Neural cell (in vitro differentiated cells): ENCODE measurements at regions not wholly inside any gene's neighbourhood (a gene's known extent, or its start where the extent isn't known, plus 50 kb on each side); places are given as distances from the start of the nearest gene placed in this dataset.

Experiments used
- H2AFZ ChIP-seq: fragments of 200-600, 300-800 bp; sonication (generic), shearing (Covaris generic); 2 replicates; pipeline ENCODE4 v1.6.0; 2014; ENCODE audit warnings: low read depth, mild to moderate bottlenecking, antibody characterized with exemption, low read length, moderate library complexity
- H3F3A ChIP-seq: fragments of 200-600 bp; shearing (Covaris generic); 2 replicates; pipeline ENCODE4 v1.6.1; 2016; ENCODE audit warnings: mild to moderate bottlenecking, moderate library complexity, mixed read lengths, antibody characterized with exemption, low read length; ENCODE audit not compliant: insufficient read depth, poor library complexity, severe bottlenecking
- H3K27ac ChIP-seq: fragments of 200-600, 300-800 bp; sonication (generic), shearing (Covaris generic); 2 replicates; pipeline ENCODE4 v1.5.1; 2014; ENCODE audit warnings: mild to moderate bottlenecking, low read length, moderate library complexity
- H3K27me3 ChIP-seq: fragments of 300-800, 200-600 bp; sonication (generic), shearing (Covaris generic); 2 replicates; pipeline ENCODE4 v1.6.0; 2014; ENCODE audit warnings: mild to moderate bottlenecking, low read depth, low read length, moderate library complexity; ENCODE audit not compliant: insufficient read depth
- H3K36me3 ChIP-seq: fragments of 300-800, 200-600 bp; sonication (generic), shearing (Covaris generic); 2 replicates; pipeline ENCODE4 v1.5.1; 2014; ENCODE audit warnings: mild to moderate bottlenecking, antibody characterized with exemption, low read length, moderate library complexity; ENCODE audit not compliant: insufficient read depth
- H3K4me2 ChIP-seq: fragments of 300-800, 200-600 bp; sonication (generic), shearing (Covaris generic); 2 replicates; pipeline ENCODE4 v1.6.0; 2014; ENCODE audit warnings: mild to moderate bottlenecking, low read length
- H3K4me3 ChIP-seq: fragments of 300-800, 200-600 bp; sonication (generic), shearing (Covaris generic); 2 replicates; pipeline ENCODE4 v1.5.1; 2014; ENCODE audit warnings: mild to moderate bottlenecking, low read length, moderate library complexity
- H3K79me2 ChIP-seq: fragments of 200-600 bp; shearing (Covaris generic); replicated peaks from 2 replicates; pipeline ENCODE4 v1.6.0; 2014; ENCODE audit warnings: mild to moderate bottlenecking, low read length, moderate library complexity; ENCODE audit not compliant: insufficient read depth
- H3K9ac ChIP-seq: fragments of 300-800, 200-600 bp; sonication (generic), shearing (Covaris generic); 2 replicates; pipeline ENCODE4 v1.6.1; 2016; ENCODE audit warnings: mild to moderate bottlenecking, low read length, mixed read lengths
- H3K9me2 ChIP-seq: fragments of 200-600 bp; shearing (Covaris generic); 2 replicates; pipeline ENCODE4 v1.6.1; 2016; ENCODE audit warnings: mild to moderate bottlenecking, low read length, mixed read lengths; ENCODE audit not compliant: insufficient read depth
- H3K9me3 ChIP-seq: fragments of 200-600, 300-800 bp; sonication (generic), shearing (Covaris generic); 2 replicates; pipeline ENCODE4 v1.6.1; 2016; ENCODE audit warnings: mild to moderate bottlenecking, mixed run types, low read length, moderate library complexity, mixed read lengths
- H4K20me1 ChIP-seq: fragments of 200-600 bp; shearing (Covaris generic); 2 replicates; pipeline ENCODE4 v1.6.1; 2016; ENCODE audit warnings: mild to moderate bottlenecking, mixed run types; ENCODE audit not compliant: insufficient read depth
- EP300 ChIP-seq: fragments of 450-650 bp; conservative IDR thresholded peaks from 2 replicates; pipeline ENCODE4 v1.6.1; 2014; ENCODE audit warnings: antibody characterized with exemption, mild to moderate bottlenecking, moderate library complexity; ENCODE audit not compliant: poor library complexity, severe bottlenecking
- EZH2 ChIP-seq: fragments of 200-600, 300-800 bp; shearing (Covaris generic), sonication (generic); IDR thresholded peaks from 2 replicates; pipeline ENCODE4 v1.6.1; 2014; ENCODE audit warnings: antibody characterized with exemption, low read length, borderline replicate concordance, mild to moderate bottlenecking; ENCODE audit not compliant: insufficient read depth, poor library complexity, severe bottlenecking
- MXI1 ChIP-seq: fragments of 450-650 bp; conservative IDR thresholded peaks from 2 replicates; pipeline ENCODE4 v1.6.1; 2014; ENCODE audit warnings: antibody characterized with exemption, mild to moderate bottlenecking; ENCODE audit not compliant: poor library complexity, severe bottlenecking
- POLR2AphosphoS5 ChIP-seq: IDR thresholded peaks from 2 replicates; pipeline ENCODE4 v1.6.1; 2012
- RAD21 ChIP-seq: fragments of 450-650 bp; conservative IDR thresholded peaks from 2 replicates; pipeline ENCODE4 v1.6.1; 2014; ENCODE audit warnings: antibody characterized with exemption, mild to moderate bottlenecking, moderate library complexity
- SMC3 ChIP-seq: fragments of 450-650 bp; conservative IDR thresholded peaks from 2 replicates; pipeline ENCODE4 v1.6.1; 2014; ENCODE audit warnings: antibody characterized with exemption, mild to moderate bottlenecking, moderate library complexity; ENCODE audit not compliant: poor library complexity
- TAF1 ChIP-seq: IDR thresholded peaks from 2 replicates; pipeline ENCODE4 v1.6.1; 2012; ENCODE audit warnings: low read depth
- TF ChIP-seq, protein P1 (sequence below): fragments of 450-650 bp; IDR thresholded peaks from 2 replicates; pipeline ENCODE4 v1.5.1; 2014; ENCODE audit warnings: antibody characterized with exemption, mild to moderate bottlenecking, moderate library complexity; ENCODE audit not compliant: poor library complexity, severe bottlenecking
- TF ChIP-seq, protein P2 (sequence below): IDR thresholded peaks from 2 replicates; pipeline ENCODE4 v1.6.1; 2012; ENCODE audit warnings: borderline replicate concordance

DNA sequence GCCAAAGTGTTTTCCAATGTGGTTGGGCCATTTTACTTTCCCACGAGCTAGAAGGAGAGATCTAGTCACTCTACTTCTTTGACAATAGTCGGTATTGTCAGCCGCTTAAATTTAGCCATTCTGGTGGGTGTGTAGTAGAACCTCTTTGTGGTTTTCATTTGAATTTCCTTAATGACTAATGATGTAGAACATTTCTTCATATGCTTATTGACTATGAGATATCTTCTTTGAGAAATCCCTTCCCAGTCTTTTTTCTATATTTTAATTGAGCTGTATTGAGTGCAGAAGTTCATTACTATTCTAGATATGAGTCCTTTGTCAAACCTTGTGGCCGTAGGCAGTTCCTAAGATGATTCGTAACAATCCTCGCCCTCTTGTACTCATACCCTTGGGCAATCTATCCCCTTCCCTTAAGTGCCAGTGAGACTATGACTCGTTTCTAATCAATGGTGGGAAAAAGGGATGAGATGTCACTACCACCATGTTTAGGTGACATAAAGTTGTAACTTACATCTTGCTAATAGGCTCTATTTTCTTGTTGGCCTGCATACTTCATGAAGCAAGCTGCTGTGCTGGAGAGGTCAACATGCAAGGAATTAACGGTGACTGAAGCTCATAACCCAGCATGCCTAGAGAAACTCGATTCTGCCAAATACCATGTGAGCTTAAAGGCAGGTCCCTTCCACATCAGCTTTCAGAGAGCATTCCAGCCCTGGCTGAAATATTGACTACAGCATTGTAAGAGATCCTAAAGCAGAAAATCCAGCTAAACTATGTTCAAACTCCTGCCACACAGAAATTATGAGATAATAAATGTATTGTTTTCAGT, 817.9 kb upstream of the SOX9 start:
- TF ChIP-seq EP300, result no peak
- TF ChIP-seq, protein P1, sequence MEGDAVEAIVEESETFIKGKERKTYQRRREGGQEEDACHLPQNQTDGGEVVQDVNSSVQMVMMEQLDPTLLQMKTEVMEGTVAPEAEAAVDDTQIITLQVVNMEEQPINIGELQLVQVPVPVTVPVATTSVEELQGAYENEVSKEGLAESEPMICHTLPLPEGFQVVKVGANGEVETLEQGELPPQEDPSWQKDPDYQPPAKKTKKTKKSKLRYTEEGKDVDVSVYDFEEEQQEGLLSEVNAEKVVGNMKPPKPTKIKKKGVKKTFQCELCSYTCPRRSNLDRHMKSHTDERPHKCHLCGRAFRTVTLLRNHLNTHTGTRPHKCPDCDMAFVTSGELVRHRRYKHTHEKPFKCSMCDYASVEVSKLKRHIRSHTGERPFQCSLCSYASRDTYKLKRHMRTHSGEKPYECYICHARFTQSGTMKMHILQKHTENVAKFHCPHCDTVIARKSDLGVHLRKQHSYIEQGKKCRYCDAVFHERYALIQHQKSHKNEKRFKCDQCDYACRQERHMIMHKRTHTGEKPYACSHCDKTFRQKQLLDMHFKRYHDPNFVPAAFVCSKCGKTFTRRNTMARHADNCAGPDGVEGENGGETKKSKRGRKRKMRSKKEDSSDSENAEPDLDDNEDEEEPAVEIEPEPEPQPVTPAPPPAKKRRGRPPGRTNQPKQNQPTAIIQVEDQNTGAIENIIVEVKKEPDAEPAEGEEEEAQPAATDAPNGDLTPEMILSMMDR, result no peak
- no peak for TF ChIP-seq SMC3
- no peak for TF ChIP-seq TAF1
- no peak for TF ChIP-seq MXI1
- no peak for TF ChIP-seq RAD21
- no peak for TF ChIP-seq POLR2AphosphoS5
- no peak for TF ChIP-seq EZH2
- TF ChIP-seq, protein P2, sequence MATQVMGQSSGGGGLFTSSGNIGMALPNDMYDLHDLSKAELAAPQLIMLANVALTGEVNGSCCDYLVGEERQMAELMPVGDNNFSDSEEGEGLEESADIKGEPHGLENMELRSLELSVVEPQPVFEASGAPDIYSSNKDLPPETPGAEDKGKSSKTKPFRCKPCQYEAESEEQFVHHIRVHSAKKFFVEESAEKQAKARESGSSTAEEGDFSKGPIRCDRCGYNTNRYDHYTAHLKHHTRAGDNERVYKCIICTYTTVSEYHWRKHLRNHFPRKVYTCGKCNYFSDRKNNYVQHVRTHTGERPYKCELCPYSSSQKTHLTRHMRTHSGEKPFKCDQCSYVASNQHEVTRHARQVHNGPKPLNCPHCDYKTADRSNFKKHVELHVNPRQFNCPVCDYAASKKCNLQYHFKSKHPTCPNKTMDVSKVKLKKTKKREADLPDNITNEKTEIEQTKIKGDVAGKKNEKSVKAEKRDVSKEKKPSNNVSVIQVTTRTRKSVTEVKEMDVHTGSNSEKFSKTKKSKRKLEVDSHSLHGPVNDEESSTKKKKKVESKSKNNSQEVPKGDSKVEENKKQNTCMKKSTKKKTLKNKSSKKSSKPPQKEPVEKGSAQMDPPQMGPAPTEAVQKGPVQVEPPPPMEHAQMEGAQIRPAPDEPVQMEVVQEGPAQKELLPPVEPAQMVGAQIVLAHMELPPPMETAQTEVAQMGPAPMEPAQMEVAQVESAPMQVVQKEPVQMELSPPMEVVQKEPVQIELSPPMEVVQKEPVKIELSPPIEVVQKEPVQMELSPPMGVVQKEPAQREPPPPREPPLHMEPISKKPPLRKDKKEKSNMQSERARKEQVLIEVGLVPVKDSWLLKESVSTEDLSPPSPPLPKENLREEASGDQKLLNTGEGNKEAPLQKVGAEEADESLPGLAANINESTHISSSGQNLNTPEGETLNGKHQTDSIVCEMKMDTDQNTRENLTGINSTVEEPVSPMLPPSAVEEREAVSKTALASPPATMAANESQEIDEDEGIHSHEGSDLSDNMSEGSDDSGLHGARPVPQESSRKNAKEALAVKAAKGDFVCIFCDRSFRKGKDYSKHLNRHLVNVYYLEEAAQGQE, result no peak
- Histone ChIP-seq H2AFZ (no peak overlapping the region), H3K4me3 (no peak overlapping the region), H3K9ac (no peak overlapping the region), H3K36me3 (no peaks in the 10 kb centered on the region), H3K4me2 (no peak overlapping the region), H3K9me3 (no peaks in the 10 kb centered on the region), H3K9me2 (no peaks in the 10 kb centered on the region), H3K27ac (no peak overlapping the region), H4K20me1 (no peaks in the 10 kb centered on the region), H3K27me3 (no peaks in the 10 kb centered on the region), H3F3A (no peaks in the 10 kb centered on the region), H3K79me2 (no peaks in the 10 kb centered on the region)

DNA sequence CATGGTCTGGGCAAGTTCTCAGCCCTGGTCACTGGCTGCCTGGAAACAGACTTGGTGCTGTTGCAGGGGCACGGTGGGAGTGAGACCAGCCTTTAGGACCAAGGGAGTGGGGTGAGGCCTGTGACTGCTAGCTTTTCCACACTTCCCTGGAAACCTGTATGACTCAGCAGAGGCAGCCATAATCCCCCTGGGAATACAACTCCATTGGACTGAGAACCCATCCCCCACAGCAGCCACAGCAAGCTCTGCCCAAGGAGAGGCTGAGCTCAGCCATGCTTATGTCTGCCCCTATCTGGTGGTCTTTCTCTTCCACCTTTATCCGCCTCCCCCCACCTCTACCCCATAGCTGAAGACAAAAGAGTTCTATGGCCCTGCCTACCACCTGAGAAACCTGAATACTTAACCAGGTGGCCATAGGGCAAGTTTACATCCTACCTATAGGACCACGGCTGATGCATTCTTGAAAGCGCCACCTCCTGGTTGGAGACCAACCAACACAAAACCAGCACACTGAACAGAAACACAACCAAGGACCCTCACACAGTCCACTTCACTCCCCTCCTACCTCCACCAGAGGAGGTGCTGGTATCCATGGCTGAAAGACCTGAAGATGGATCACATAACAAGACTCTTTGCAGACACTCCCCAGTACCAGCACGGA, 816.2 kb upstream of the SOX9 start:
- TF ChIP-seq, protein P2, result no peak
- TF ChIP-seq, protein P1, result no peak
- no peak overlapping the region for H3K9ac ChIP-seq
- no peaks in the 10 kb centered on the region for H3K27me3 ChIP-seq
- H3K36me3 ChIP-seq, result no peaks in the 10 kb centered on the region
- no peak overlapping the region for H2AFZ ChIP-seq
- no peaks in the 10 kb centered on the region for H3K9me2 ChIP-seq
- no peaks in the 10 kb centered on the region for H3K9me3 ChIP-seq
- no peak overlapping the region for H3K4me2 ChIP-seq
- H3K4me3 ChIP-seq, result no peak overlapping the region
- no peaks in the 10 kb centered on the region for H3K79me2 ChIP-seq
- H3F3A ChIP-seq, result no peaks in the 10 kb centered on the region
- H4K20me1 ChIP-seq, result no peaks in the 10 kb centered on the region
- H3K27ac ChIP-seq, result no peak overlapping the region
